HEK293 (cell line): ENCODE measurements at regions not wholly inside any gene's neighbourhood (a gene's known extent, or its start where the extent isn't known, plus 50 kb on each side); places are given as distances from the start of the nearest gene placed in this dataset.

ENCODE experiments used
- CTCF ChIA-PET: fragments of 350-600 bp; formaldehyde crosslinking; extraction: SDS; loops from one replicate; lab custom pipeline; 2021; ENCODE audit warnings: antibody characterized with exemption; lab: Yijun Ruan, JAX
- POLR2A ChIA-PET: fragments of 300-600 bp; formaldehyde crosslinking; extraction: SDS; loops from one replicate; lab custom pipeline; 2020; ENCODE audit warnings: antibody characterized with exemption, inconsistent platforms; lab: Yijun Ruan, JAX
- H3K27ac ChIP-seq: fragments of 200-500 bp; sonication (Bioruptor generic); 2 replicates; pipeline ENCODE4 v1.5.1; 2014; ENCODE audit warnings: low read depth, low read length, control low read depth, inconsistent platforms; ENCODE audit errors: extremely low read depth
- H3K36me3 ChIP-seq, 2 experiments: fragments of 200-500 bp in 1 of 2; sonication (Bioruptor generic) in 1 of 2; 1 replicate in 1 of 2; 2 replicates in 1 of 2; pipeline ENCODE4 v1.5.1; 2014 to 2017; ENCODE audit warnings: inconsistent platforms in 2 of 2, low read length in 2 of 2; ENCODE audit not compliant: control insufficient read depth in 2 of 2, insufficient read depth in 1 of 2
- H3K4me1 ChIP-seq: fragments of 200-500 bp; sonication (Bioruptor generic); 2 replicates; pipeline ENCODE4 v1.5.1; 2014; ENCODE audit warnings: mild to moderate bottlenecking, low read length, inconsistent platforms; ENCODE audit not compliant: control insufficient read depth, insufficient read depth
- H3K4me3 ChIP-seq: 2 replicates; pipeline ENCODE4 v1.5.1; 2011; ENCODE audit warnings: low read depth, mild to moderate bottlenecking, control low read depth, low read length, moderate library complexity
- H3K9me3 ChIP-seq: fragments of 200-500 bp; sonication (Bioruptor generic); 2 replicates; pipeline ENCODE4 v1.5.1; 2014; ENCODE audit warnings: low read depth, low read length, inconsistent platforms; ENCODE audit not compliant: control insufficient read depth, insufficient read depth
- BCL11A ChIP-seq: fragments of 450-650 bp; formaldehyde crosslinking; IDR thresholded peaks from 2 replicates; pipeline ENCODE4 v1.5.1; 2016; ENCODE audit warnings: low read depth, missing biosample characterization, missing genetic modification characterization
- GLI4 ChIP-seq: fragments of 450-650 bp; formaldehyde crosslinking; IDR thresholded peaks from 2 replicates; pipeline ENCODE4 v1.5.1; 2016; ENCODE audit warnings: missing biosample characterization, missing genetic modification characterization
- SP3 ChIP-seq: fragments of 450-650 bp; formaldehyde crosslinking; IDR thresholded peaks from 2 replicates; pipeline ENCODE4 v1.5.1; 2016; ENCODE audit warnings: missing biosample characterization, missing genetic modification characterization
- WT1 ChIP-seq: fragments of 450-650 bp; formaldehyde crosslinking; IDR thresholded peaks from 2 replicates; pipeline ENCODE4 v1.5.1; 2016; ENCODE audit warnings: missing biosample characterization, missing genetic modification characterization
- ZBTB21 ChIP-seq: fragments of 450-650 bp; formaldehyde crosslinking; IDR thresholded peaks from 2 replicates; pipeline ENCODE4 v1.5.1; 2017; ENCODE audit warnings: missing biosample characterization, missing genetic modification characterization
- ZNF19 ChIP-seq: fragments of 450-650 bp; formaldehyde crosslinking; IDR thresholded peaks from 2 replicates; pipeline ENCODE4; 2016; ENCODE audit warnings: missing biosample characterization, missing genetic modification characterization, low read depth
- ZNF354C ChIP-seq: fragments of 450-650 bp; formaldehyde crosslinking; IDR thresholded peaks from 2 replicates; pipeline ENCODE4 v1.5.1; 2016; ENCODE audit warnings: missing biosample characterization, missing genetic modification characterization, low read depth, borderline replicate concordance
- ZNF433 ChIP-seq: fragments of 450-650 bp; formaldehyde crosslinking; IDR thresholded peaks from 2 replicates; pipeline ENCODE4 v1.5.1; 2016; ENCODE audit warnings: missing biosample characterization, missing genetic modification characterization, low read depth
- ZNF473 ChIP-seq: fragments of 450-650 bp; formaldehyde crosslinking; IDR thresholded peaks from 2 replicates; pipeline ENCODE4 v1.5.1; 2017; ENCODE audit warnings: missing biosample characterization, missing genetic modification characterization
- ZNF514 ChIP-seq: fragments of 450-650 bp; formaldehyde crosslinking; IDR thresholded peaks from 2 replicates; pipeline ENCODE4 v1.5.1; 2016; ENCODE audit warnings: missing biosample characterization, missing genetic modification characterization
- ZNF596 ChIP-seq: fragments of 450-650 bp; IDR thresholded peaks from 2 replicates; pipeline ENCODE4 v1.5.0; 2018; ENCODE audit warnings: missing biosample characterization, mild to moderate bottlenecking, missing genetic modification characterization, moderate library complexity
- ZNF785 ChIP-seq: fragments of 450-650 bp; formaldehyde crosslinking; IDR thresholded peaks from 2 replicates; pipeline ENCODE4 v1.5.1; 2016; ENCODE audit warnings: missing biosample characterization, missing genetic modification characterization
- ZSCAN16 ChIP-seq: fragments of 450-650 bp; formaldehyde crosslinking; IDR thresholded peaks from 2 replicates; pipeline ENCODE4 v1.5.1; 2016; ENCODE audit warnings: missing biosample characterization, missing genetic modification characterization
- TF ChIP-seq, protein P1 (sequence below): fragments of 450-650 bp; formaldehyde crosslinking; IDR thresholded peaks from 2 replicates; pipeline ENCODE4 v1.5.0; 2017; ENCODE audit warnings: missing biosample characterization, missing genetic modification characterization, borderline replicate concordance
- TF ChIP-seq, protein P2 (sequence below): fragments of 450-650 bp; formaldehyde crosslinking; optimal IDR thresholded peaks from 2 replicates; pipeline ENCODE3; 2016; ENCODE audit warnings: missing biosample characterization, mild to moderate bottlenecking, missing genetic modification characterization
- TF ChIP-seq, protein P3 (sequence below): fragments of 450-650 bp; formaldehyde crosslinking; IDR thresholded peaks from 2 replicates; pipeline ENCODE4 v1.5.1; 2016; ENCODE audit warnings: missing biosample characterization, missing genetic modification characterization, low read depth
- TF ChIP-seq, protein P4 (sequence below): fragments of 450-650 bp; formaldehyde crosslinking; IDR thresholded peaks from 2 replicates; pipeline ENCODE4 v1.5.1; 2016; ENCODE audit warnings: missing biosample characterization, missing genetic modification characterization
- TF ChIP-seq, protein P5 (sequence below): fragments of 450-650 bp; formaldehyde crosslinking; IDR thresholded peaks from 2 replicates; pipeline ENCODE4 v1.5.1; 2016; ENCODE audit warnings: missing biosample characterization, missing genetic modification characterization
- TF ChIP-seq, protein P6 (sequence below): fragments of 450-650 bp; formaldehyde crosslinking; IDR thresholded peaks from 2 replicates; pipeline ENCODE4 v1.5.1; 2016; ENCODE audit warnings: missing biosample characterization, missing genetic modification characterization
- TF ChIP-seq, protein P7 (sequence below): fragments of 450-650 bp; formaldehyde crosslinking; IDR thresholded peaks from 2 replicates; pipeline ENCODE4 v1.5.1; 2017; ENCODE audit warnings: missing biosample characterization, missing genetic modification characterization

DNA sequence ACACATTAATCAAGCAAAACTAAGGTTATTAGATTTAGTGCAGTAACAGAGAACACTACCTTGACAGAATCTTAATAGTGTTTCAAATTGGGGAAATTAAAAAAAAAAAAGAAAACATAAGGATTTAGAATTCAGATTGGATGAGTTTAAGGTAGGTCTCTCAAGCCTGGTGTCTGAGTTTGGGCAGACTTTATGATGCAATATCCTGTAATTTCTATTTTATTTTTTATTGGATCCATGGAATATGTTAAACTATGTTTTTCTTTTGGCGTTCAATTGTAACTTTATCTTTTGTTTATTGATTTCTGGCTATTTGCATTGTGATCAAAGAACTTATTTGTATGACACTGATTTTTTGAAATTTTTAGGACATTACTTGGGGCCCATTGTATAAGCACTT lies 394.1 kb upstream of the NETO1 start (continued):
- TF ChIP-seq, protein P1, sequence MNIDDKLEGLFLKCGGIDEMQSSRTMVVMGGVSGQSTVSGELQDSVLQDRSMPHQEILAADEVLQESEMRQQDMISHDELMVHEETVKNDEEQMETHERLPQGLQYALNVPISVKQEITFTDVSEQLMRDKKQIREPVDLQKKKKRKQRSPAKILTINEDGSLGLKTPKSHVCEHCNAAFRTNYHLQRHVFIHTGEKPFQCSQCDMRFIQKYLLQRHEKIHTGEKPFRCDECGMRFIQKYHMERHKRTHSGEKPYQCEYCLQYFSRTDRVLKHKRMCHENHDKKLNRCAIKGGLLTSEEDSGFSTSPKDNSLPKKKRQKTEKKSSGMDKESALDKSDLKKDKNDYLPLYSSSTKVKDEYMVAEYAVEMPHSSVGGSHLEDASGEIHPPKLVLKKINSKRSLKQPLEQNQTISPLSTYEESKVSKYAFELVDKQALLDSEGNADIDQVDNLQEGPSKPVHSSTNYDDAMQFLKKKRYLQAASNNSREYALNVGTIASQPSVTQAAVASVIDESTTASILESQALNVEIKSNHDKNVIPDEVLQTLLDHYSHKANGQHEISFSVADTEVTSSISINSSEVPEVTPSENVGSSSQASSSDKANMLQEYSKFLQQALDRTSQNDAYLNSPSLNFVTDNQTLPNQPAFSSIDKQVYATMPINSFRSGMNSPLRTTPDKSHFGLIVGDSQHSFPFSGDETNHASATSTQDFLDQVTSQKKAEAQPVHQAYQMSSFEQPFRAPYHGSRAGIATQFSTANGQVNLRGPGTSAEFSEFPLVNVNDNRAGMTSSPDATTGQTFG: no peak
- TF ChIP-seq, protein P2, sequence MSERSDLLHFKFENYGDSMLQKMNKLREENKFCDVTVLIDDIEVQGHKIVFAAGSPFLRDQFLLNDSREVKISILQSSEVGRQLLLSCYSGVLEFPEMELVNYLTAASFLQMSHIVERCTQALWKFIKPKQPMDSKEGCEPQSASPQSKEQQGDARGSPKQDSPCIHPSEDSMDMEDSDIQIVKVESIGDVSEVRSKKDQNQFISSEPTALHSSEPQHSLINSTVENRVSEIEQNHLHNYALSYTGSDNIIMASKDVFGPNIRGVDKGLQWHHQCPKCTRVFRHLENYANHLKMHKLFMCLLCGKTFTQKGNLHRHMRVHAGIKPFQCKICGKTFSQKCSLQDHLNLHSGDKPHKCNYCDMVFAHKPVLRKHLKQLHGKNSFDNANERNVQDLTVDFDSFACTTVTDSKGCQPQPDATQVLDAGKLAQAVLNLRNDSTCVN (tag by site-specific recombination): no peak
- no peak for TF ChIP-seq ZNF433 (tag by site-specific recombination)

DNA sequence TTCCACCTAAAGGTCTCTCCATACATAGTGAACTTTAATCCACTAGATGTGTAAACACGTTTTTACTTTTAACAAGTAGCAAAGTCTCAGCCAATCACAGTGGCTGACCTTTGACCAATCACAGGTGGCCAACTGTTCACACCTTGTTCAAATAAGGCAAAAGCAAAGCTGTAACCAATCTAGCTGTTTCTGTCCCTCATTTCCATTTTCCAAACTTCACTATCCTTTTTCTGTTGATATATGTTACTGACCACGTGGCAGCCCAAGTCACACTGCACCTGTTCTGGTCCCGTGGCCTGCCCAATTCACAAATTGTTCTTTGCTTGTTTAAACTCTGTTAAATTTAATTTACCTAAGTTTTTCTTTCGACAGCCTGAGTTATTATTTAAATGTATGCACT lies 393.5 kb upstream of the NETO1 start:
- Histone ChIP-seq H3K4me1 (no peaks in the 10 kb centered on the region), H3K4me3 (no peak overlapping the region), H3K27ac (no peak overlapping the region), H3K36me3 (no peaks in the 10 kb centered on the region), H3K9me3 (no peaks in the 10 kb centered on the region)
- POLR2A ChIA-PET: no interaction called here
- CTCF ChIA-PET: no interaction called here
- no peak for TF ChIP-seq ZNF19 (tag by site-specific recombination)
- no peak for TF ChIP-seq GLI4 (tag by site-specific recombination)
- no peak for TF ChIP-seq ZNF473 (tag by site-specific recombination)
- TF ChIP-seq, protein P3, sequence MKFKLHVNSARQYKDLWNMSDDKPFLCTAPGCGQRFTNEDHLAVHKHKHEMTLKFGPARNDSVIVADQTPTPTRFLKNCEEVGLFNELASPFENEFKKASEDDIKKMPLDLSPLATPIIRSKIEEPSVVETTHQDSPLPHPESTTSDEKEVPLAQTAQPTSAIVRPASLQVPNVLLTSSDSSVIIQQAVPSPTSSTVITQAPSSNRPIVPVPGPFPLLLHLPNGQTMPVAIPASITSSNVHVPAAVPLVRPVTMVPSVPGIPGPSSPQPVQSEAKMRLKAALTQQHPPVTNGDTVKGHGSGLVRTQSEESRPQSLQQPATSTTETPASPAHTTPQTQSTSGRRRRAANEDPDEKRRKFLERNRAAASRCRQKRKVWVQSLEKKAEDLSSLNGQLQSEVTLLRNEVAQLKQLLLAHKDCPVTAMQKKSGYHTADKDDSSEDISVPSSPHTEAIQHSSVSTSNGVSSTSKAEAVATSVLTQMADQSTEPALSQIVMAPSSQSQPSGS (tag by site-specific recombination): no peak
- no peak for TF ChIP-seq ZBTB21 (tag by site-specific recombination)
- no peak for TF ChIP-seq ZNF785
- no peak for TF ChIP-seq ZNF354C (tag by site-specific recombination)
- TF ChIP-seq, protein P4, sequence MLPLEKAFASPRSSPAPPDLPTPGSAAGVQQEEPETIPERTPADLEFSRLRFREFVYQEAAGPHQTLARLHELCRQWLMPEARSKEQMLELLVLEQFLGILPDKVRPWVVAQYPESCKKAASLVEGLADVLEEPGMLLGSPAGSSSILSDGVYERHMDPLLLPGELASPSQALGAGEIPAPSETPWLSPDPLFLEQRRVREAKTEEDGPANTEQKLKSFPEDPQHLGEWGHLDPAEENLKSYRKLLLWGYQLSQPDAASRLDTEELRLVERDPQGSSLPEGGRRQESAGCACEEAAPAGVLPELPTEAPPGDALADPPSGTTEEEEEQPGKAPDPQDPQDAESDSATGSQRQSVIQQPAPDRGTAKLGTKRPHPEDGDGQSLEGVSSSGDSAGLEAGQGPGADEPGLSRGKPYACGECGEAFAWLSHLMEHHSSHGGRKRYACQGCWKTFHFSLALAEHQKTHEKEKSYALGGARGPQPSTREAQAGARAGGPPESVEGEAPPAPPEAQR (tag by site-specific recombination): no peak
- TF ChIP-seq, protein P5, sequence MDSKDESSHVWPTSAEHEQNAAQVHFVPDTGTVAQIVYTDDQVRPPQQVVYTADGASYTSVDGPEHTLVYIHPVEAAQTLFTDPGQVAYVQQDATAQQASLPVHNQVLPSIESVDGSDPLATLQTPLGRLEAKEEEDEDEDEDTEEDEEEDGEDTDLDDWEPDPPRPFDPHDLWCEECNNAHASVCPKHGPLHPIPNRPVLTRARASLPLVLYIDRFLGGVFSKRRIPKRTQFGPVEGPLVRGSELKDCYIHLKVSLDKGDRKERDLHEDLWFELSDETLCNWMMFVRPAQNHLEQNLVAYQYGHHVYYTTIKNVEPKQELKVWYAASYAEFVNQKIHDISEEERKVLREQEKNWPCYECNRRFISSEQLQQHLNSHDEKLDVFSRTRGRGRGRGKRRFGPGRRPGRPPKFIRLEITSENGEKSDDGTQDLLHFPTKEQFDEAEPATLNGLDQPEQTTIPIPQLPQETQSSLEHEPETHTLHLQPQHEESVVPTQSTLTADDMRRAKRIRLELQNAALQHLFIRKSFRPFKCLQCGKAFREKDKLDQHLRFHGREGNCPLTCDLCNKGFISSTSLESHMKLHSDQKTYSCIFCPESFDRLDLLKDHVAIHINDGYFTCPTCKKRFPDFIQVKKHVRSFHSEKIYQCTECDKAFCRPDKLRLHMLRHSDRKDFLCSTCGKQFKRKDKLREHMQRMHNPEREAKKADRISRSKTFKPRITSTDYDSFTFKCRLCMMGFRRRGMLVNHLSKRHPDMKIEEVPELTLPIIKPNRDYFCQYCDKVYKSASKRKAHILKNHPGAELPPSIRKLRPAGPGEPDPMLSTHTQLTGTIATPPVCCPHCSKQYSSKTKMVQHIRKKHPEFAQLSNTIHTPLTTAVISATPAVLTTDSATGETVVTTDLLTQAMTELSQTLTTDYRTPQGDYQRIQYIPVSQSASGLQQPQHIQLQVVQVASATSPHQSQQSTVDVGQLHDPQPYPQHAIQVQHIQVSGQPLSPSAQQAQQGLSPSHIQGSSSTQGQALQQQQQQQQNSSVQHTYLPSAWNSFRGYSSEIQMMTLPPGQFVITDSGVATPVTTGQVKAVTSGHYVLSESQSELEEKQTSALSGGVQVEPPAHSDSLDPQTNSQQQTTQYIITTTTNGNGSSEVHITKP (tag by site-specific recombination): no peak
- no peak for TF ChIP-seq SP3
- TF ChIP-seq WT1: no peak
- TF ChIP-seq, protein P6, sequence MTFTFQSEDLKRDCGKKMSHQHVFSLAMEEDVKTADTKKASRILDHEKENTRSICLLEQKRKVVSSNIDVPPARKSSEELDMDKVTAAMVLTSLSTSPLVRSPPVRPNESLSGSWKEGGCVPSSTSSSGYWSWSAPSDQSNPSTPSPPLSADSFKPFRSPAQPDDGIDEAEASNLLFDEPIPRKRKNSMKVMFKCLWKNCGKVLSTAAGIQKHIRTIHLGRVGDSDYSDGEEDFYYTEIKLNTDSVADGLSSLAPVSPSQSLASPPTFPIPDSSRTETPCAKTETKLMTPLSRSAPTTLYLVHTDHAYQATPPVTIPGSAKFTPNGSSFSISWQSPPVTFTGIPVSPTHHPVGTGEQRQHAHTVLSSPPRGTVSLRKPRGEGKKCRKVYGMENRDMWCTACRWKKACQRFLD (tag by site-specific recombination): no peak
- no peak for TF ChIP-seq ZNF596 (tag by site-specific recombination)
- TF ChIP-seq, protein P7, sequence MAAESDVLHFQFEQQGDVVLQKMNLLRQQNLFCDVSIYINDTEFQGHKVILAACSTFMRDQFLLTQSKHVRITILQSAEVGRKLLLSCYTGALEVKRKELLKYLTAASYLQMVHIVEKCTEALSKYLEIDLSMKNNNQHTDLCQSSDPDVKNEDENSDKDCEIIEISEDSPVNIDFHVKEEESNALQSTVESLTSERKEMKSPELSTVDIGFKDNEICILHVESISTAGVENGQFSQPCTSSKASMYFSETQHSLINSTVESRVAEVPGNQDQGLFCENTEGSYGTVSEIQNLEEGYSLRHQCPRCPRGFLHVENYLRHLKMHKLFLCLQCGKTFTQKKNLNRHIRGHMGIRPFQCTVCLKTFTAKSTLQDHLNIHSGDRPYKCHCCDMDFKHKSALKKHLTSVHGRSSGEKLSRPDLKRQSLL: no peak
- no peak for TF ChIP-seq BCL11A
- TF ChIP-seq ZNF514 (tag by site-specific recombination): no peak
- no peak for TF ChIP-seq ZSCAN16
